ENCODE measurements at regions not wholly inside any gene's neighbourhood (a gene's known extent, or its start where the extent isn't known, plus 50 kb on each side); places are given as distances from the start of the nearest gene placed in this dataset.

DNA sequence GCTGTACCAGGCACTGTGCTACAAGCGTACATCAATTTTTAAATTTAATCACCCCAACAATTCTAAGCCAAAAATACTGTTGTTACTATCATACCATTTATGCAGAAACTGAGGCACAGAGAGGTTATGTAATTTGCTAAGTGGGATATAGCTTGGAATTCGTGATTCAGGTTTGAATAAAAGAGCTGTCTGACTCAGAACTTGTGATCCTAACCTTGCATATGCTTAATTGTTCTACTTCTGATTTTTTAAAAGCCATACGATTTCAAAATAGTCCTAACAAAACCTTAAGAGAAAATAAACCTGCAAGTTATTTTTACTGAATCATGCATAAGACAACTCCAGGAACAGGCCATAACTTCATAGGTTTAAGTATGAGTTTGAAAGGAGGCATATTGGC is 498.0 kb upstream of the CFAP20DC start:
- TF ChIP-seq CTCF (IDR thresholded peaks at IDR 0.05; ENCODE audit: low read length) (no peak), EZH2 (optimal IDR thresholded peaks at IDR 0.05; ENCODE audit: low read depth, low read length) (no peak), EZH2phosphoT487 (IDR thresholded peaks at IDR 0.05; ENCODE audit: low read length) (no peak)

Measured in MM.1S (cell line).